HepG2 (cell line): ENCODE measurements at regions not wholly inside any gene's neighbourhood (a gene's known extent, or its start where the extent isn't known, plus 50 kb on each side); places are given as distances from the start of the nearest gene placed in this dataset.

Source experiments
- ATAC-seq: fragments of 200-7000 bp; cut with Tn5 transposase; 3 replicates; pipeline ENCODE4 v1.9.1; 2020; ENCODE audit warnings: mild to moderate bottlenecking, moderate library complexity
- BruUV-seq: library from RNA; stranded (reverse); fragments of 400-500 nt; replicated peaks from 2 replicates; lab custom pipeline; 2021; lab: Mats Ljungman, UMichigan
- CTCF ChIA-PET: fragments of 300-600 bp; formaldehyde crosslinking; extraction: SDS; loops from one replicate; lab custom pipeline; 2021; ENCODE audit warnings: low total read pairs, inconsistent platforms, low intra/inter-chr PET ratio; lab: Yijun Ruan, JAX
- POLR2A ChIA-PET: fragments of 350-600 bp; sonication (Branson Sonifier 250); formaldehyde crosslinking; loops from one replicate; lab custom pipeline; 2020; ENCODE audit warnings: antibody characterized with exemption, inconsistent platforms; lab: Yijun Ruan, JAX
- DNase-seq: peaks from one replicate; pipeline ENCODE4 v3.0.0-alpha.2; 2015; ENCODE audit warnings: low spot score
- FAIRE-seq: peaks from 3 replicates; lab custom pipeline; 2011; peaks lifted over from hg19 to GRCh38; lab: Jason Lieb, UNC
- H2AFZ ChIP-seq: one replicate; pipeline ENCODE4 v1.6.1; 2011; ENCODE audit warnings: low read length, inconsistent platforms
- H3K27ac ChIP-seq: fragments of 300-600 bp; 3 replicates; pipeline ENCODE4 v1.8.0; 2011; ENCODE audit warnings: mixed run types, mild to moderate bottlenecking, mixed read lengths, low read length, inconsistent platforms; ENCODE audit not compliant: insufficient read depth; ENCODE audit errors: extremely low read length
- H3K27me3 ChIP-seq, 2 experiments: fragments of 200-600 bp in 1 of 2; 2 replicates in 1 of 2; 3 replicates in 1 of 2; pipeline versions ENCODE4 v1.6.0 to v1.8.0; 2011; ENCODE audit warnings: low read length in 2 of 2, mild to moderate bottlenecking in 2 of 2, moderate library complexity in 2 of 2, inconsistent platforms in 1 of 2; ENCODE audit not compliant: insufficient read depth in 2 of 2, control insufficient read depth in 1 of 2
- H3K36me3 ChIP-seq, 2 experiments: fragments of 200-600 bp in 1 of 2; replicated peaks in 1 of 2; 2 replicates in 1 of 2; 3 replicates in 1 of 2; pipeline versions ENCODE4 v1.5.1 to v1.8.0; 2011; ENCODE audit warnings: low read length in 2 of 2, inconsistent platforms in 1 of 2; ENCODE audit not compliant: insufficient read depth in 2 of 2, control insufficient read depth in 1 of 2
- H3K4me1 ChIP-seq: 2 replicates; pipeline ENCODE4 v1.5.1; 2012; ENCODE audit warnings: low read length, inconsistent platforms; ENCODE audit not compliant: insufficient read depth
- H3K4me2 ChIP-seq: 2 replicates; pipeline ENCODE4 v1.6.0; 2011; ENCODE audit warnings: low read depth, low read length, inconsistent platforms
- H3K4me3 ChIP-seq, 3 experiments: fragments of 200-600 bp in 1 of 3; sonication (generic), shearing (Covaris generic) in 1 of 3; replicated peaks in 1 of 3; 2 replicates each; pipeline ENCODE4 v1.5.1; 2011 to 2016; ENCODE audit warnings: low read length in 3 of 3, inconsistent platforms in 2 of 3, low read depth in 2 of 3, mild to moderate bottlenecking in 2 of 3, control low read depth in 1 of 3, mixed read lengths in 1 of 3; ENCODE audit not compliant: insufficient read depth in 1 of 3
- H3K79me2 ChIP-seq: one replicate; pipeline ENCODE4 v1.6.1; 2011; ENCODE audit warnings: low read length, inconsistent platforms; ENCODE audit not compliant: insufficient read depth
- H3K9ac ChIP-seq: 2 replicates; pipeline ENCODE4 v1.6.0; 2011; ENCODE audit warnings: mild to moderate bottlenecking, low read depth, low read length, inconsistent platforms; ENCODE audit not compliant: insufficient read depth
- H3K9me3 ChIP-seq: 2 replicates; pipeline ENCODE4 v1.5.1; 2012; ENCODE audit warnings: mild to moderate bottlenecking, low read length
- H4K20me1 ChIP-seq: 2 replicates; pipeline ENCODE4 v1.6.0; 2011; ENCODE audit warnings: inconsistent platforms, mild to moderate bottlenecking, low read length, moderate library complexity; ENCODE audit not compliant: insufficient read depth
- EZH2 ChIP-seq: conservative IDR thresholded peaks from 2 replicates; pipeline ENCODE4 v1.6.1; 2012; ENCODE audit warnings: mild to moderate bottlenecking, low read depth, low read length, moderate library complexity
- HOXA9 ChIP-seq: sonication (generic); formaldehyde crosslinking; IDR thresholded peaks from 2 replicates; pipeline ENCODE4 v1.8.1; 2022; ENCODE audit warnings: missing genetic modification reagents, mild to moderate bottlenecking, moderate library complexity, borderline replicate concordance
- KLF9 ChIP-seq: IDR thresholded peaks from 2 replicates; pipeline ENCODE4 v1.6.1; 2016; ENCODE audit warnings: low read depth
- MIXL1 ChIP-seq: IDR thresholded peaks from 2 replicates; pipeline ENCODE4 v1.6.1; 2016
- REXO4 ChIP-seq: sonication (generic); formaldehyde crosslinking; IDR thresholded peaks from 2 replicates; pipeline ENCODE4 v1.8.0; 2022; ENCODE audit warnings: missing genetic modification reagents, mild to moderate bottlenecking, borderline replicate concordance
- RFX3 ChIP-seq: IDR thresholded peaks from 2 replicates; pipeline ENCODE4 v1.6.1; 2016; ENCODE audit warnings: missing biosample characterization, missing genetic modification reagents
- TOPORS ChIP-seq: sonication (generic); formaldehyde crosslinking; IDR thresholded peaks from 2 replicates; pipeline ENCODE4 v1.8.0; 2023; ENCODE audit warnings: mild to moderate bottlenecking, missing genetic modification reagents
- WIZ ChIP-seq: sonication (generic); formaldehyde crosslinking; IDR thresholded peaks from 2 replicates; pipeline ENCODE4 v1.5.1; 2020; ENCODE audit warnings: mild to moderate bottlenecking, missing genetic modification reagents
- ZNF335 ChIP-seq: sonication (generic); formaldehyde crosslinking; IDR thresholded peaks from 2 replicates; pipeline ENCODE4 v1.4.0; 2020; ENCODE audit warnings: missing genetic modification reagents
- ZNF615 ChIP-seq: sonication (generic); formaldehyde crosslinking; IDR thresholded peaks from 2 replicates; pipeline ENCODE4 v1.5.0; 2020; ENCODE audit warnings: mild to moderate bottlenecking, missing genetic modification reagents, borderline replicate concordance
- ZNF776 ChIP-seq: sonication (generic); formaldehyde crosslinking; IDR thresholded peaks from 2 replicates; pipeline ENCODE4 v1.4.0; 2020; ENCODE audit warnings: mild to moderate bottlenecking, missing genetic modification reagents
- WGBS: methylation state at CpG from one replicate; pipeline ENCODE4 v1.1.6; 2017; ENCODE audit warnings: low lambda C conversion rate; 5-methylcytosine and 5-hydroxymethylcytosine counted together
- in situ Hi-C: cut with HindIII; loops from 2 replicates; pipeline ENCODE4 v1.10.0; 2017; ENCODE audit warnings: low pct_unique_long_range_greater_than_20kb; ENCODE audit not compliant: extremely low pct_ligation_motif_present
- intact Hi-C: fragments of 100-400 bp; cut with micrococcal nuclease; formaldehyde crosslinking; loops from one replicate; pipeline ENCODE4 v1.10.0; 2022; ENCODE audit not compliant: unreplicated experiment

- no peak for TF ChIP-seq HOXA9 (CRISPR knock-in tag)
- no peak for TF ChIP-seq TOPORS (CRISPR knock-in tag)
- TF ChIP-seq EZH2 = no peak
Measured at GRCh38 chrX:90012395-90012794, 90.7 kb downstream of the TGIF2LX start (continued).

DNA sequence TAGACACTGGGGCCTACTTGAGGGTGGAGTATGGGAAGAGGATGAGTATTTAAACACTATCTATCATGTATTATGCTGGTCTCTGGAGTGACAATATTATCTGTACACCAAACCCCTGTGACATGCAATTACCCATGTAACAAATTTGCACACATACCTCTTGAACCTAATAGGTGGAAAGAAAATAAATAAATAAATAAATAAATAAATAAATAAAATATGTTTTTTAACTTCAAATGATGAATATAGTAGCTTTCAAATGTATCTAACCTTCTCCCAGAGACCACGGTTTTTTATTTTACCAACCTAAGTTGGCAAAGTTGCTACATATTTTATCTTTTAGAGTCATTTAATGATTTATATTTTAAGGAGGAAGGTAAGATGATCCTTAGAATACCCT is 105.0 kb downstream of the TGIF2LX start:
- POLR2A ChIA-PET = no interaction called here
- WGBS = 0% methylated on average over 1 of the region's 1 CpG
- CTCF ChIA-PET = no interaction called here
- Histone ChIP-seq H3K27ac (no peak overlapping the region), H3K79me2 (no peaks in the 10 kb centered on the region), H3K27me3 (no peaks in the 10 kb centered on the region), H3K9ac (no peak overlapping the region), H3K4me2 (no peak overlapping the region), H3K36me3 (no peaks in the 10 kb centered on the region), H3K9me3 (peaks cover 52% of the 10 kb centered on the region), H4K20me1 (no peaks in the 10 kb centered on the region), H3K4me3 (no peak overlapping the region), H3K4me1 (no peaks in the 10 kb centered on the region), H2AFZ (no peak overlapping the region)
- intact Hi-C loops = no loop called here
- no TSS peak for BruUV-seq
- no peak for FAIRE-seq
- TF ChIP-seq ZNF335 (CRISPR knock-in tag) (no peak), WIZ (CRISPR knock-in tag) (no peak), ZNF615 (CRISPR knock-in tag) (no peak), ZNF776 (no peak), RFX3 (no peak), MIXL1 (CRISPR knock-in tag) (no peak), REXO4 (CRISPR knock-in tag) (no peak), KLF9 (CRISPR knock-in tag) (no peak)
- no peak for DNase-seq
- no peak for ATAC-seq
- in situ Hi-C loops = no loop called here
